PFSK-1 (cell line): ENCODE measurements at regions not wholly inside any gene's neighbourhood (a gene's known extent, or its start where the extent isn't known, plus 50 kb on each side); places are given as distances from the start of the nearest gene placed in this dataset.

Experiments
- FOXP2 ChIP-seq: optimal IDR thresholded peaks from 2 replicates; pipeline ENCODE3; 2011; ENCODE audit warnings: borderline replicate concordance, control low read depth, inconsistent platforms; ENCODE audit not compliant: insufficient read depth; ENCODE audit errors: extremely low read length, extremely low read depth
- POLR2AphosphoS5 ChIP-seq: IDR thresholded peaks from 2 replicates; pipeline ENCODE4 v1.6.1; 2012; ENCODE audit warnings: low read depth, mild to moderate bottlenecking, control low read depth, low read length, moderate library complexity
- SIN3A ChIP-seq: IDR thresholded peaks from 2 replicates; pipeline ENCODE4 v1.6.1; 2012; ENCODE audit warnings: mild to moderate bottlenecking, low read length, moderate library complexity, borderline replicate concordance; ENCODE audit not compliant: insufficient read depth
- TAF1 ChIP-seq: IDR thresholded peaks from 2 replicates; pipeline ENCODE4 v1.6.1; 2012; ENCODE audit warnings: low read length, control low read depth, borderline replicate concordance; ENCODE audit not compliant: insufficient read depth
- TF ChIP-seq, protein P1 (sequence below), 2 experiments: IDR thresholded peaks; 2 replicates each; pipeline versions ENCODE4 v1.6.1 to v1.8.0; 2011 to 2012; ENCODE audit warnings: low read depth in 2 of 2, low read length in 2 of 2, control low read depth in 1 of 2, inconsistent platforms in 1 of 2, mild to moderate bottlenecking in 1 of 2, moderate library complexity in 1 of 2; ENCODE audit not compliant: insufficient read depth in 1 of 2

DNA sequence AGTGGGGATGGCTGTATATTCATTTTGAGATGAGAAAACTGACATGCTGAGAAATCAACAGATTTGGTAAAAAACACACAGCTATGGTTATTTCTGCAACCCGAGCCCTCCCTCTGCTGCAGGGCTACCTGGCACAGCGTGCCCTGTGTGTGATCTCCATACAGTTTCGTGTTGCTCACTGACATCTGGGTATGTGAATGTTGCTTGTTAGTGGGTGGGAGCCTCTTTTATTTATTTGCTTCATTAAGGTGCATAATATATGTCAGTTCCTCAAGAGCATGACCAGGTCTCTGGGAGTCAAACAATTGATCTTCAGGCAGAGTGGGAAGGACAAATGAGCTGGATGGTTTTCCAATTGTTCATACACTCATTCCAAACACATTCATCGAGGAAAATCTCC, 139.1 kb upstream of the FHL2 start:
- TF ChIP-seq TAF1 (no peak), POLR2AphosphoS5 (no peak), SIN3A (no peak), FOXP2 (no peak)
- TF ChIP-seq, protein P1, sequence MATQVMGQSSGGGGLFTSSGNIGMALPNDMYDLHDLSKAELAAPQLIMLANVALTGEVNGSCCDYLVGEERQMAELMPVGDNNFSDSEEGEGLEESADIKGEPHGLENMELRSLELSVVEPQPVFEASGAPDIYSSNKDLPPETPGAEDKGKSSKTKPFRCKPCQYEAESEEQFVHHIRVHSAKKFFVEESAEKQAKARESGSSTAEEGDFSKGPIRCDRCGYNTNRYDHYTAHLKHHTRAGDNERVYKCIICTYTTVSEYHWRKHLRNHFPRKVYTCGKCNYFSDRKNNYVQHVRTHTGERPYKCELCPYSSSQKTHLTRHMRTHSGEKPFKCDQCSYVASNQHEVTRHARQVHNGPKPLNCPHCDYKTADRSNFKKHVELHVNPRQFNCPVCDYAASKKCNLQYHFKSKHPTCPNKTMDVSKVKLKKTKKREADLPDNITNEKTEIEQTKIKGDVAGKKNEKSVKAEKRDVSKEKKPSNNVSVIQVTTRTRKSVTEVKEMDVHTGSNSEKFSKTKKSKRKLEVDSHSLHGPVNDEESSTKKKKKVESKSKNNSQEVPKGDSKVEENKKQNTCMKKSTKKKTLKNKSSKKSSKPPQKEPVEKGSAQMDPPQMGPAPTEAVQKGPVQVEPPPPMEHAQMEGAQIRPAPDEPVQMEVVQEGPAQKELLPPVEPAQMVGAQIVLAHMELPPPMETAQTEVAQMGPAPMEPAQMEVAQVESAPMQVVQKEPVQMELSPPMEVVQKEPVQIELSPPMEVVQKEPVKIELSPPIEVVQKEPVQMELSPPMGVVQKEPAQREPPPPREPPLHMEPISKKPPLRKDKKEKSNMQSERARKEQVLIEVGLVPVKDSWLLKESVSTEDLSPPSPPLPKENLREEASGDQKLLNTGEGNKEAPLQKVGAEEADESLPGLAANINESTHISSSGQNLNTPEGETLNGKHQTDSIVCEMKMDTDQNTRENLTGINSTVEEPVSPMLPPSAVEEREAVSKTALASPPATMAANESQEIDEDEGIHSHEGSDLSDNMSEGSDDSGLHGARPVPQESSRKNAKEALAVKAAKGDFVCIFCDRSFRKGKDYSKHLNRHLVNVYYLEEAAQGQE (IDR thresholded peaks at IDR 0.05; ENCODE audit: insufficient read depth in 1 of 2, low read depth in 2 of 2, low read length in 2 of 2), result no peak
